ENCODE measurements at regions not wholly inside any gene's neighbourhood (a gene's known extent, or its start where the extent isn't known, plus 50 kb on each side); places are given as distances from the start of the nearest gene placed in this dataset.

GRCh38 chr7:1329261-1329660 is 96.6 kb downstream of the UNCX start:
- TF ChIP-seq CTCF (IDR thresholded peaks at IDR 0.05) (no peak), ZFX (IDR thresholded peaks at IDR 0.05; ENCODE audit: borderline replicate concordance) (no peak)
- no peak overlapping the region for H3K27ac ChIP-seq

GRCh38 chr7:1329966-1330800 is 97.5 kb downstream of the UNCX start:
- TF ChIP-seq ZFX (IDR thresholded peaks at IDR 0.05; ENCODE audit: borderline replicate concordance): no peak
- no peak for TF ChIP-seq CTCF (IDR thresholded peaks at IDR 0.05)
- H3K27ac ChIP-seq: no peak overlapping the region

GRCh38 chr7:1330801-1331425 is 98.2 kb downstream of the UNCX start:
- no peak overlapping the region for H3K27ac ChIP-seq
- TF ChIP-seq ZFX (IDR thresholded peaks at IDR 0.05; ENCODE audit: borderline replicate concordance) (no peak), CTCF (IDR thresholded peaks at IDR 0.05) (no peak)

- H3K27ac ChIP-seq: no peak overlapping the region
Measured at GRCh38 chr7:1331561-1332467, 99.1 kb downstream of the UNCX start.

GRCh38 chr7:1336509-1336908 is 103.8 kb downstream of the UNCX start:
- TF ChIP-seq CTCF (IDR thresholded peaks at IDR 0.05) (no peak), ZFX (IDR thresholded peaks at IDR 0.05; ENCODE audit: borderline replicate concordance) (no peak)
- no peak overlapping the region for H3K27ac ChIP-seq

More at GRCh38 chr7:1331561-1332467, 99.1 kb downstream of the UNCX start:
- TF ChIP-seq CTCF (IDR thresholded peaks at IDR 0.05) (no peak), ZFX (IDR thresholded peaks at IDR 0.05; ENCODE audit: borderline replicate concordance) (no peak)

GRCh38 chr7:1339611-1340010 is 106.9 kb downstream of the UNCX start:
- TF ChIP-seq CTCF (IDR thresholded peaks at IDR 0.05) (no peak), ZFX (IDR thresholded peaks at IDR 0.05; ENCODE audit: borderline replicate concordance) (no peak)

More at GRCh38 chr7:1339611-1340010, 106.9 kb downstream of the UNCX start:
- no peak overlapping the region for H3K27ac ChIP-seq
